PFSK-1 (cell line): ENCODE measurements at regions not wholly inside any gene's neighbourhood (a gene's known extent, or its start where the extent isn't known, plus 50 kb on each side); places are given as distances from the start of the nearest gene placed in this dataset.

Experiments used
- POLR2AphosphoS5 ChIP-seq: IDR thresholded peaks from 2 replicates; pipeline ENCODE4 v1.6.1; 2012; ENCODE audit warnings: low read depth, mild to moderate bottlenecking, control low read depth, low read length, moderate library complexity
- TAF1 ChIP-seq: IDR thresholded peaks from 2 replicates; pipeline ENCODE4 v1.6.1; 2012; ENCODE audit warnings: low read length, control low read depth, borderline replicate concordance; ENCODE audit not compliant: insufficient read depth
- TF ChIP-seq, protein P1 (sequence below), 2 experiments: IDR thresholded peaks; 2 replicates each; pipeline versions ENCODE4 v1.6.1 to v1.8.0; 2011 to 2012; ENCODE audit warnings: low read depth in 2 of 2, low read length in 2 of 2, control low read depth in 1 of 2, inconsistent platforms in 1 of 2, mild to moderate bottlenecking in 1 of 2, moderate library complexity in 1 of 2; ENCODE audit not compliant: insufficient read depth in 1 of 2

GRCh38 chr16:9542165-9542755 lies 450.8 kb downstream of the HAPSTR1 start:
- TF ChIP-seq POLR2AphosphoS5 (no peak), TAF1 (no peak)
- TF ChIP-seq, protein P1, sequence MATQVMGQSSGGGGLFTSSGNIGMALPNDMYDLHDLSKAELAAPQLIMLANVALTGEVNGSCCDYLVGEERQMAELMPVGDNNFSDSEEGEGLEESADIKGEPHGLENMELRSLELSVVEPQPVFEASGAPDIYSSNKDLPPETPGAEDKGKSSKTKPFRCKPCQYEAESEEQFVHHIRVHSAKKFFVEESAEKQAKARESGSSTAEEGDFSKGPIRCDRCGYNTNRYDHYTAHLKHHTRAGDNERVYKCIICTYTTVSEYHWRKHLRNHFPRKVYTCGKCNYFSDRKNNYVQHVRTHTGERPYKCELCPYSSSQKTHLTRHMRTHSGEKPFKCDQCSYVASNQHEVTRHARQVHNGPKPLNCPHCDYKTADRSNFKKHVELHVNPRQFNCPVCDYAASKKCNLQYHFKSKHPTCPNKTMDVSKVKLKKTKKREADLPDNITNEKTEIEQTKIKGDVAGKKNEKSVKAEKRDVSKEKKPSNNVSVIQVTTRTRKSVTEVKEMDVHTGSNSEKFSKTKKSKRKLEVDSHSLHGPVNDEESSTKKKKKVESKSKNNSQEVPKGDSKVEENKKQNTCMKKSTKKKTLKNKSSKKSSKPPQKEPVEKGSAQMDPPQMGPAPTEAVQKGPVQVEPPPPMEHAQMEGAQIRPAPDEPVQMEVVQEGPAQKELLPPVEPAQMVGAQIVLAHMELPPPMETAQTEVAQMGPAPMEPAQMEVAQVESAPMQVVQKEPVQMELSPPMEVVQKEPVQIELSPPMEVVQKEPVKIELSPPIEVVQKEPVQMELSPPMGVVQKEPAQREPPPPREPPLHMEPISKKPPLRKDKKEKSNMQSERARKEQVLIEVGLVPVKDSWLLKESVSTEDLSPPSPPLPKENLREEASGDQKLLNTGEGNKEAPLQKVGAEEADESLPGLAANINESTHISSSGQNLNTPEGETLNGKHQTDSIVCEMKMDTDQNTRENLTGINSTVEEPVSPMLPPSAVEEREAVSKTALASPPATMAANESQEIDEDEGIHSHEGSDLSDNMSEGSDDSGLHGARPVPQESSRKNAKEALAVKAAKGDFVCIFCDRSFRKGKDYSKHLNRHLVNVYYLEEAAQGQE (IDR thresholded peaks at IDR 0.05; ENCODE audit: insufficient read depth in 1 of 2, low read depth in 2 of 2, low read length in 2 of 2) = no peak
